Ishikawa (cell line): ENCODE measurements at regions not wholly inside any gene's neighbourhood (a gene's known extent, or its start where the extent isn't known, plus 50 kb on each side); places are given as distances from the start of the nearest gene placed in this dataset.

Source experiments
- CEBPB ChIP-seq: IDR thresholded peaks from 2 replicates; pipeline ENCODE4 v1.6.1; 2012
- EP300 ChIP-seq: IDR thresholded peaks from 2 replicates; pipeline ENCODE4 v1.6.1; 2012; ENCODE audit warnings: borderline replicate concordance
- FOXM1 ChIP-seq: IDR thresholded peaks from 2 replicates; pipeline ENCODE4 v1.6.1; 2012; ENCODE audit warnings: low read depth, borderline replicate concordance
- NFIC ChIP-seq: IDR thresholded peaks from 2 replicates; pipeline ENCODE4 v1.6.1; 2012
- RAD21 ChIP-seq: IDR thresholded peaks from 2 replicates; pipeline ENCODE4 v1.6.1; 2012; ENCODE audit warnings: low read depth
- TAF1 ChIP-seq: IDR thresholded peaks from 2 replicates; pipeline ENCODE4 v1.6.1; 2012; ENCODE audit warnings: low read depth, mild to moderate bottlenecking
- TCF12 ChIP-seq: IDR thresholded peaks from 2 replicates; pipeline ENCODE4 v1.6.1; 2012; ENCODE audit warnings: low read depth
- TEAD4 ChIP-seq: IDR thresholded peaks from 2 replicates; pipeline ENCODE4 v1.6.1; 2012
- USF1 ChIP-seq: IDR thresholded peaks from 2 replicates; pipeline ENCODE4 v1.6.1; 2012
- YY1 ChIP-seq: IDR thresholded peaks from 2 replicates; pipeline ENCODE4 v1.6.1; 2012; ENCODE audit warnings: low read depth
- TF ChIP-seq, protein P1 (sequence below): IDR thresholded peaks from 2 replicates; pipeline ENCODE4 v1.6.1; 2012
- TF ChIP-seq, protein P2 (sequence below): IDR thresholded peaks from 2 replicates; pipeline ENCODE4 v1.6.1; 2012; ENCODE audit warnings: low read depth, mild to moderate bottlenecking

DNA sequence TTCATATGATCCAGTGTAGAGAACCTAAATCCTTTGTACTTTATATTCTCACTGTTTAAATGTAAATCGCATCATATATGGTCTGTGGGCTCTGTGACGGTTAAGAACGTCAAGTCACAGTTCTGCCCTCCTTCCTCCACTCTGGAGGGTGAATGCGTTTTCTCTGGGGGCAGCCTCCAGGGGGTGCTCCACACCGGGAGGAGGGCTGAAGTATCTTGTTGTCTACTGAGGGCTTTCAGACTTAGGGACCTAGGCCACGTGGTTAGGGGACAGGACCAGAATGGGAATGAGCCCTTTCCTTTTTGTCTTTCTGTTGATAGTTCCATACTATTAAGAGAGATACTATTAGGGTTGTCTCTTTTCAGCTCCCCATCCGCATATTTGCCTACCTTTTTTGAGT is 504.9 kb downstream of the FGF9 start:
- no peak for TF ChIP-seq USF1
- no peak for TF ChIP-seq YY1
- no peak for TF ChIP-seq EP300
- TF ChIP-seq, protein P1, sequence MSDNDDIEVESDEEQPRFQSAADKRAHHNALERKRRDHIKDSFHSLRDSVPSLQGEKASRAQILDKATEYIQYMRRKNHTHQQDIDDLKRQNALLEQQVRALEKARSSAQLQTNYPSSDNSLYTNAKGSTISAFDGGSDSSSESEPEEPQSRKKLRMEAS: no peak
- TF ChIP-seq RAD21: peak; percentile 22; the same call in 1 of the 2 replicates
- TF ChIP-seq NFIC: no peak
- no peak for TF ChIP-seq FOXM1
- no peak for TF ChIP-seq CEBPB
- TF ChIP-seq TCF12: no peak
- no peak for TF ChIP-seq TAF1
- TF ChIP-seq, protein P2, sequence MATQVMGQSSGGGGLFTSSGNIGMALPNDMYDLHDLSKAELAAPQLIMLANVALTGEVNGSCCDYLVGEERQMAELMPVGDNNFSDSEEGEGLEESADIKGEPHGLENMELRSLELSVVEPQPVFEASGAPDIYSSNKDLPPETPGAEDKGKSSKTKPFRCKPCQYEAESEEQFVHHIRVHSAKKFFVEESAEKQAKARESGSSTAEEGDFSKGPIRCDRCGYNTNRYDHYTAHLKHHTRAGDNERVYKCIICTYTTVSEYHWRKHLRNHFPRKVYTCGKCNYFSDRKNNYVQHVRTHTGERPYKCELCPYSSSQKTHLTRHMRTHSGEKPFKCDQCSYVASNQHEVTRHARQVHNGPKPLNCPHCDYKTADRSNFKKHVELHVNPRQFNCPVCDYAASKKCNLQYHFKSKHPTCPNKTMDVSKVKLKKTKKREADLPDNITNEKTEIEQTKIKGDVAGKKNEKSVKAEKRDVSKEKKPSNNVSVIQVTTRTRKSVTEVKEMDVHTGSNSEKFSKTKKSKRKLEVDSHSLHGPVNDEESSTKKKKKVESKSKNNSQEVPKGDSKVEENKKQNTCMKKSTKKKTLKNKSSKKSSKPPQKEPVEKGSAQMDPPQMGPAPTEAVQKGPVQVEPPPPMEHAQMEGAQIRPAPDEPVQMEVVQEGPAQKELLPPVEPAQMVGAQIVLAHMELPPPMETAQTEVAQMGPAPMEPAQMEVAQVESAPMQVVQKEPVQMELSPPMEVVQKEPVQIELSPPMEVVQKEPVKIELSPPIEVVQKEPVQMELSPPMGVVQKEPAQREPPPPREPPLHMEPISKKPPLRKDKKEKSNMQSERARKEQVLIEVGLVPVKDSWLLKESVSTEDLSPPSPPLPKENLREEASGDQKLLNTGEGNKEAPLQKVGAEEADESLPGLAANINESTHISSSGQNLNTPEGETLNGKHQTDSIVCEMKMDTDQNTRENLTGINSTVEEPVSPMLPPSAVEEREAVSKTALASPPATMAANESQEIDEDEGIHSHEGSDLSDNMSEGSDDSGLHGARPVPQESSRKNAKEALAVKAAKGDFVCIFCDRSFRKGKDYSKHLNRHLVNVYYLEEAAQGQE: no peak
- TF ChIP-seq TEAD4: no peak
